PC-3 (cell line): ENCODE measurements at regions not wholly inside any gene's neighbourhood (a gene's known extent, or its start where the extent isn't known, plus 50 kb on each side); places are given as distances from the start of the nearest gene placed in this dataset.
"Not testable (repeated sequence)": the region's sequence is repeated elsewhere in the genome, so short reads cannot be mapped to it uniquely, and the experiment has no call there.

Source experiments
- ATAC-seq: fragments of 200-7000 bp; cut with Tn5 transposase; 2 replicates; pipeline ENCODE4 v1.9.1; 2020; ENCODE audit warnings: mild to moderate bottlenecking, moderate library complexity
- BruUV-seq: library from RNA; stranded (reverse); fragments of 400-500 nt; replicated peaks from 2 replicates; lab custom pipeline; 2021; lab: Mats Ljungman, UMichigan
- CTCF ChIA-PET: fragments of 300-600 bp; sonication (Branson Sonifier 250); formaldehyde crosslinking; loops from one replicate; lab custom pipeline; 2022; ENCODE audit warnings: antibody characterized with exemption; lab: Charles Lee
- POLR2A ChIA-PET: fragments of 300-600 bp; sonication (Branson Sonifier 250); formaldehyde crosslinking; loops from one replicate; lab custom pipeline; 2022; ENCODE audit warnings: antibody characterized with exemption; ENCODE audit not compliant: unreplicated experiment; lab: Charles Lee
- DNase-seq: peaks from one replicate; pipeline ENCODE4 v3.0.0-alpha.2; 2015
- H2AFZ ChIP-seq: fragments of 300-600 bp; sonication (generic); 2 replicates; pipeline ENCODE4 v1.6.0; 2016; ENCODE audit warnings: antibody characterized with exemption, low read length
- H3F3A ChIP-seq: fragments of 300-600 bp; sonication (generic); one replicate; pipeline ENCODE4 v1.6.0; 2017; ENCODE audit warnings: antibody characterized with exemption, low read length, control low read depth, mild to moderate bottlenecking; ENCODE audit not compliant: unreplicated experiment
- H3K27ac ChIP-seq: fragments of 300-600 bp; sonication (generic); 2 replicates; pipeline ENCODE4 v1.5.1; 2016; ENCODE audit warnings: mild to moderate bottlenecking, low read length
- H3K27me3 ChIP-seq: fragments of 300-600 bp; sonication (generic); 2 replicates; pipeline ENCODE4 v1.6.1; 2016; ENCODE audit warnings: low read length, mixed read lengths
- H3K36me3 ChIP-seq: fragments of 300-600 bp; sonication (generic); 2 replicates; pipeline ENCODE4 v1.6.1; 2016; ENCODE audit warnings: low read depth, mixed run types, low read length, mixed read lengths
- H3K4me1 ChIP-seq: fragments of 300-600 bp; sonication (generic); 2 replicates; pipeline ENCODE4 v1.5.1; 2016; ENCODE audit warnings: low read length; ENCODE audit not compliant: insufficient read depth
- H3K4me2 ChIP-seq: fragments of 300-600 bp; sonication (generic); 2 replicates; pipeline ENCODE4 v1.6.0; 2016; ENCODE audit warnings: low read length
- H3K4me3 ChIP-seq: fragments of 300-600 bp; sonication (generic); 2 replicates; pipeline ENCODE4 v1.5.1; 2016; ENCODE audit warnings: mild to moderate bottlenecking, low read length, mixed read lengths
- H3K79me2 ChIP-seq: fragments of 300-600 bp; sonication (generic); 2 replicates; pipeline ENCODE4 v1.6.1; 2017; ENCODE audit warnings: low read length, mixed read lengths
- H3K9ac ChIP-seq: fragments of 300-600 bp; sonication (generic); 2 replicates; pipeline ENCODE4 v1.6.0; 2016; ENCODE audit warnings: mild to moderate bottlenecking, low read length
- H3K9me2 ChIP-seq: fragments of 300-600 bp; sonication (generic); replicated peaks from 2 replicates; pipeline ENCODE4 v1.6.1; 2016; ENCODE audit warnings: mixed run types, low read length, mixed read lengths
- H3K9me3 ChIP-seq: fragments of 300-600 bp; sonication (generic); 2 replicates; pipeline ENCODE4 v1.6.1; 2016; ENCODE audit warnings: low read length, mixed read lengths
- H4K20me1 ChIP-seq: fragments of 300-600 bp; sonication (generic); 2 replicates; pipeline ENCODE4 v1.6.1; 2016; ENCODE audit warnings: low read length, mixed read lengths
- EZH2 ChIP-seq: fragments of 300-600 bp; sonication (generic); IDR thresholded peaks from one replicate; pipeline ENCODE4 v1.6.1; 2017; ENCODE audit warnings: antibody characterized with exemption, mild to moderate bottlenecking, low read length; ENCODE audit not compliant: unreplicated experiment
- EZH2phosphoT487 ChIP-seq: fragments of 300-600 bp; sonication (generic); IDR thresholded peaks from 2 replicates; pipeline ENCODE4 v1.6.1; 2018; ENCODE audit warnings: mild to moderate bottlenecking, antibody characterized with exemption, low read length, borderline replicate concordance
- intact Hi-C: fragments of 100-400 bp; cut with micrococcal nuclease; formaldehyde crosslinking; loops from 2 replicates; pipeline ENCODE4 v1.9.0; 2023
- TF ChIP-seq, protein P1 (sequence below): fragments of 300-600 bp; sonication (generic); conservative IDR thresholded peaks from 2 replicates; pipeline ENCODE4 v1.5.1; 2017; ENCODE audit warnings: antibody characterized with exemption, low read depth, mild to moderate bottlenecking, low read length

DNA sequence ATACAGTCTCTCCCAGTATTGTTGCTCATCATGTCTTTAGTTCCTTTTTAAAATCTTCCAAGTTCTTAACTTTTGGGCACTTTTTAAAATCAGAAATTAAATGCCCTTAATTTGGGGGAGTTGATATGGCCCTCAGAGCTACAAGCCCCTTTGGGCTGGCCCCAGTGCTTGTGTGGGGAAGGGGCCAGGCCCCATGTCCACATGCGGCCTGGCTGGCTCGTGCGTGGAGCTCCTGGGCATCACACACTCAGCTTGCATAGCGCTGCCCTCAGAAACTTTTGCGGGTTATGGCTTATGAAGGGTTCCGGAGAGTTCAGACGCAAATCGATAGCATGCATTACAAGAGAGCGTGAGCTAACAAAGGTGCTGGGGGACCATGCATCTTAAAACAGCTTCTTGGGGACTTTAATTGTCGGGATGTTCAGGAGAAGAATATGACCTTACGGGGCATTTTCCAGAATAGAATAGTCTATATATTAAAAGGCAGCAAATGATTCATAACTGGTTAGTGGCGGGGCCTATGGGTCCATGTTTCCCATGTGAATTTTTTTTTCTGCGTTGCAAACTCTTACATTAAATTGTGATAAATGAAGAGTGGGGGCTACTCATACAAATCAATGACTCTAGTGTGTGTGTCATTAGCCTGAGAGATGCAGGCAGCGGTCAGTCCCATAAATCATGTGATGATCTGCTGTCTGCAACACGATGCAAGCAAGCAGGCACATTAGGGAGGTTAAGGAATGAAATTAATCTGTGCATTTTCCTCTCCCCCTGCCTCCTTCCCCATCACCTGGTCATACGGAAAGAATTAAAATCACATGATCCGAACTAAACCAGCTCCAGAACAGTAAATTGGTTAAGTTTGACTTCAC lies 185.8 kb upstream of the TSHZ3 start:
- TF ChIP-seq, protein P1, sequence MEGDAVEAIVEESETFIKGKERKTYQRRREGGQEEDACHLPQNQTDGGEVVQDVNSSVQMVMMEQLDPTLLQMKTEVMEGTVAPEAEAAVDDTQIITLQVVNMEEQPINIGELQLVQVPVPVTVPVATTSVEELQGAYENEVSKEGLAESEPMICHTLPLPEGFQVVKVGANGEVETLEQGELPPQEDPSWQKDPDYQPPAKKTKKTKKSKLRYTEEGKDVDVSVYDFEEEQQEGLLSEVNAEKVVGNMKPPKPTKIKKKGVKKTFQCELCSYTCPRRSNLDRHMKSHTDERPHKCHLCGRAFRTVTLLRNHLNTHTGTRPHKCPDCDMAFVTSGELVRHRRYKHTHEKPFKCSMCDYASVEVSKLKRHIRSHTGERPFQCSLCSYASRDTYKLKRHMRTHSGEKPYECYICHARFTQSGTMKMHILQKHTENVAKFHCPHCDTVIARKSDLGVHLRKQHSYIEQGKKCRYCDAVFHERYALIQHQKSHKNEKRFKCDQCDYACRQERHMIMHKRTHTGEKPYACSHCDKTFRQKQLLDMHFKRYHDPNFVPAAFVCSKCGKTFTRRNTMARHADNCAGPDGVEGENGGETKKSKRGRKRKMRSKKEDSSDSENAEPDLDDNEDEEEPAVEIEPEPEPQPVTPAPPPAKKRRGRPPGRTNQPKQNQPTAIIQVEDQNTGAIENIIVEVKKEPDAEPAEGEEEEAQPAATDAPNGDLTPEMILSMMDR, result no peak
- TF ChIP-seq EZH2phosphoT487, result no peak
- TF ChIP-seq EZH2, result no peak

DNA sequence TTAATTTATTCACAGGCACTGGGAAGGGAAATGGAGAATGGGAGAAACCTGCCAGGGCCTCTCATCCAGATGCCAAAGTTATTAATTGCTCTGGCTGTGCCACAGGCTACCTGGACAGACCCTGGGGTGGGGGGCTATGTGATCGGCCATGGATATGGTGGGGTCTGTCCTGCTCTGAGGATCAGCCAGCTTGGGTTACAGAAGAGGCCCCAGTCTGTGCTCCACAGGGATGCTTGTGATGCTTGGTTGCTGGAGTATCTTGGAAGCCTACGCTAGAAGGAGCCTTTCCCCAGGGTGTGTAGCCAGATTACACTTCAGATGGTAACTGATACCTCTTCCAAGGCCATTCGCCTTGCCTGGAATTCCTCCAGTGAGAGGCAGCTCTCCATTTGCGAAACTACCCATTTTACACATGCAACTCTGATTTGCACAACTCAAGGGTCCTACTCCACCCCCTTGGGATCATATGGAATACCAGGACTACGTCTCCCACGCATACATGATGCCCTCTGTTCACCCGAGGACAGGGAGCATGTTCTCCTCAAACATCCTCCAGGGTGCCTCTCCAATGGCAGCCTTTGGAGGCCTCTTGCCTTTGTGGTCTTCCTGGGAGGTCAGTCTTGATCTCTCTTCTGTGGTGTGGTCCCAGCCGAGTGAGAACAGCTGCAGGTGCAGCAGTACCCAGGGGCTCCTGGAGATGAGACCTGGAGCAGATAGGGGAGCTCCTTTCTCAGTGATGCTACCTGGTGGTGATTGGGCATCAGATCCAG lies 186.6 kb upstream of the TSHZ3 start:
- ATAC-seq, result no peak
- Histone ChIP-seq H3K79me2 (no peaks in the 10 kb centered on the region), H3K9ac (no peak overlapping the region), H3K9me3 (no peaks in the 10 kb centered on the region), H3K36me3 (no peaks in the 10 kb centered on the region), H2AFZ (no peak overlapping the region), H3K4me2 (no peak overlapping the region), H3K27ac (no peak overlapping the region), H3K27me3 (no peaks in the 10 kb centered on the region), H3F3A (no peaks in the 10 kb centered on the region), H3K9me2 (no peaks in the 10 kb centered on the region), H4K20me1 (no peaks in the 10 kb centered on the region), H3K4me3 (no peak overlapping the region), H3K4me1 (no peaks in the 10 kb centered on the region)
- no peak for TF ChIP-seq EZH2phosphoT487
- BruUV-seq, result no TSS peak
- DNase-seq, result no peak
- intact Hi-C loops, result no loop called here
- POLR2A ChIA-PET, result no interaction called here
- CTCF ChIA-PET, result no interaction called here

More for the DNA sequence above, 185.8 kb upstream of the TSHZ3 start:
- Histone ChIP-seq H3K79me2 (no peaks in the 10 kb centered on the region), H3K9me3 (no peaks in the 10 kb centered on the region), H3K4me2 (no peak overlapping the region), H3F3A (no peaks in the 10 kb centered on the region), H3K27me3 (no peaks in the 10 kb centered on the region), H2AFZ (no peak overlapping the region), H3K9me2 (no peaks in the 10 kb centered on the region), H3K36me3 (no peaks in the 10 kb centered on the region), H3K9ac (no peak overlapping the region), H3K4me1 (no peaks in the 10 kb centered on the region), H3K27ac (no peak overlapping the region), H3K4me3 (no peak overlapping the region), H4K20me1 (no peaks in the 10 kb centered on the region)
- POLR2A ChIA-PET, result no interaction called here
- CTCF ChIA-PET, result no interaction called here
- intact Hi-C loops, result no loop called here
- no TSS peak for BruUV-seq
- ATAC-seq (no peak), DNase-seq (no peak)

DNA sequence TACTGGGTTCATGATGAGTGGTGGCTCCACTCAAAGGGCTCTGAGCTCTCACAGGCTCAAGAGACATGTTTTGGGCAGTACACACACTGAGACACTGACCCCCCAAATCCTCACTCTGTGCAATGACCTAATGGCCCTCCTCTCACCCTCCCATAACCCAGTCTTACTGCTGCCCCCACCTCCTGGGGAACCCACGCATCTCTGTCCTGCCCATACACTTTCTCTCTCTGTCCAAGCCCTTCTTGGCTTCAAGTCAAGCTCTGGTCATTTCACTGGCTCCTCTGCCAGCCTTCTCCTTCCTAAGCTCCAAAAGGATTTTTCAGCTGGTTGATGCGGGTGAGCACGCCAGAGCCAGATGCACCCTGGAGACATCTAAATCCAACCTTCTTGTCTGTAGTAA lies 187.9 kb upstream of the TSHZ3 start:
- H3K27me3 ChIP-seq, result no peaks in the 10 kb centered on the region
- ChIA-PET CTCF (no interaction called here), POLR2A (no interaction called here)
- no peaks in the 10 kb centered on the region for H3K9me3 ChIP-seq
- H3K79me2 ChIP-seq, result no peaks in the 10 kb centered on the region
- H4K20me1 ChIP-seq, result no peaks in the 10 kb centered on the region
- intact Hi-C loops, result no loop called here
- no peak overlapping the region for H3K4me3 ChIP-seq
- H3K9me2 ChIP-seq, result no peaks in the 10 kb centered on the region
- H3K4me1 ChIP-seq, result no peaks in the 10 kb centered on the region
- TF ChIP-seq EZH2, result no peak
- no peak for TF ChIP-seq EZH2phosphoT487
- TF ChIP-seq, protein P1, result no peak
- no peak for ATAC-seq
- H3F3A ChIP-seq, result no peaks in the 10 kb centered on the region
- H3K4me2 ChIP-seq, result no peak overlapping the region
- no peak for DNase-seq
- BruUV-seq, result no TSS peak
- H2AFZ ChIP-seq, result no peak overlapping the region
- H3K27ac ChIP-seq, result no peak overlapping the region
- H3K36me3 ChIP-seq, result no peaks in the 10 kb centered on the region
- H3K9ac ChIP-seq, result no peak overlapping the region

DNA sequence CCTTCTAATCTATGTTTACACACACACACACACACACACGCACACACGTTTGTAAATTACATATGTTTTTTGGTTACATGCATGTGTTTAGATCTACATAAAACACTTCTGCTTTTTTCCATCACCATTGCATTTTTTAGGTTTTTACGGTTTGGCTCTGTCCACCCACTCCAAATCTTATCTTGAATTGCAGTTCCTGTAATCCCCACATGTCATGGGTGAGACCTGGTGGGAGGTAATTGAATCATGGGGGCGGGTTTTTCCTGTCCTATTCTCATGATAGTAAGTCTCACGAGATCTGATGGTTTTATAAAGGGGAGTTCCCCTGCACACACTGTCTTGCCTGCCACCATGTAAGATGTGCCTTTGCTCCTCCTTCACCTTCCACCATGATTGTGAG lies 188.7 kb upstream of the TSHZ3 start:
- BruUV-seq, H3K4me2 ChIP-seq, H3K4me3 ChIP-seq, H3K36me3 ChIP-seq, H3K9me3 ChIP-seq, H3K27ac ChIP-seq, POLR2A ChIA-PET, H3K4me1 ChIP-seq, CTCF ChIA-PET, intact Hi-C loops, H4K20me1 ChIP-seq, H3K9ac ChIP-seq, DNase-seq, H3K27me3 ChIP-seq, ATAC-seq, H2AFZ ChIP-seq, H3K79me2 ChIP-seq, H3K9me2 ChIP-seq, H3F3A ChIP-seq: not testable (repeated sequence)
